DMS79 treated with DMSO at 0.1 percent for 48 hours (cell line): ENCODE measurements at regions not wholly inside any gene's neighbourhood (a gene's known extent, or its start where the extent isn't known, plus 50 kb on each side); places are given as distances from the start of the nearest gene placed in this dataset.
"Not testable (repeated sequence)": the region's sequence is repeated elsewhere in the genome, so short reads cannot be mapped to it uniquely, and the experiment has no call there.

Source experiments
- DNase-seq: peaks from one replicate; lab custom pipeline; 2025; lab: John Stamatoyannopoulos, UW

GRCh38 chr14:58730792-58731464 lies 93.2 kb downstream of the DACT1 start:
- no peak for DNase-seq

DNA sequence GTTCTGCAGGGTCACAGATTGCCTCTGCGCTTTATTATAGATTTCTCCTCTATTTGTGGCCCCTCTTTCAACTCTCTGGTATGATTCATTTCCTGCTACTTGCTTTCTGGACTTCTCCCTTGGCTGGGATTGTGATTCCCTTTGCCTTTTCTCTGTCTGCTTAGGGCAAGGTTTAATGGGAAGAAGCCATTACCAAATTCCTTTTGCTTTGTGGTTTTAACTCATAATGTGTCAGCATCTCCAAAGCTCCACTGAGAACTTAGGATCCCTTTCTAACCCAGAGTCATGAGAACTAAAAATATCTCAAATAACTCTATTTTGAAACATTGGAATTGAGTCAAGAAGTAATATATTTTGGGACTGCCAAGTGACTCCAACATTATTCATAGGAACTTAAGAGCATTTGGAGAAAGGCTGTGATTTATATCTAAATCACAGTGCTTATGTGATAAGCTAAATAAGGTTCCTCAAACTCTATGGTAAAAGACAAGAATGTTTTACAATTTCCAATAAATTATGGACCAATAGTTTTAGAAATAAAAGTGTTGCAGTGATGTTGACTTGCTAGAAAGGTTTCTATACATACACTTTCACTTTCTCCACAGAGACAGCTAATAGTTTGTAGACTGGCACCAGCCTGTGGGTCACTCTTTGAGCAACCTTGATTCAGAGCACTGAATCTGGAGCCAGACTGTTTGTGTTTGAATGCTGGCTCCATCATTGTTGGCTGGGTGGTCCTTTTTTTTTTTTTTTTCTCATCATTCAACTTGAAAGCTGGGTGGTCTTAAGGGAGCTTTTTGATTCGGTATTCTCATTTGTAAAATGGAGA lies 93.9 kb downstream of the DACT1 start:
- DNase-seq = no peak

GRCh38 chr14:58732387-58732786 lies 94.6 kb downstream of the DACT1 start:
- DNase-seq = no peak

GRCh38 chr14:58733451-58734208 lies 95.9 kb downstream of the DACT1 start:
- no peak for DNase-seq

- DNase-seq = no peak
Measured at GRCh38 chr14:58735596-58735995, 97.8 kb downstream of the DACT1 start.

DNA sequence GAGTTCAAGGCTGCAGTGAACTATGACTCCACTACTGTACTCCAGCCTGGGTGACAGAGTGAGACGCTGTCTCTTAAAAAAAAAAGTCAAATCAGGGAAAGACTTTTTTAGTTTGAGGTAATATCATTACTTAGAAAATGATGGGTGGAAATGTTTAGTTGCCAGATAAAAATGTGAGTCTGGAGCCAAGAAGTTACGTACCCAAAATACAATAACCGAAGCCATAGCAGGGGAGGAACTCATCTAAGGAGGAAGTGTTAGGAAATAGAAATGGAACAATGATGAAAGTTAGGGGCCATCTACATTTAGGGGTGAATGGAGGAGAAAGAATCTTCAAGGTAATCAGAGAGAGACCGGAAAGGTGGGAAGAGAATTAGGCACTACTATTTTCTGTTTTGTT lies 98.8 kb downstream of the DACT1 start:
- no peak for DNase-seq

DNA sequence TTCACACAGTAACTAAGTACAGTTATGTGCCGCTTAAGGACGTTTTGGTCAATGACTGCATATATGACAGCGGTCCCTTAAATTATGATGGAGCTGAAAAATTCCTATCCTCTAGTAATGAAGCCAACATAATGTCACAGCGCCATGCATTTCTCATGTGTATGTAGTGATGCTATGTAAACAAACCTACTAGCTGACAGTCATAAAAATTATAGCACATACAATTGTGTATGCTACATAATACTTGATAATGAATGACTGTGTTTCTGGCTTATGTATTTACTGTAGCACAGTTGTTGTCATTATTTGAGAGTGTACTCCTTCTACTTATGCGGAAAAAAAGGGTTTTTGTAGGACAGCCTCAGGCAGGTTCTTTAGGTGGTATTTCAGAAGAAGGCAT lies 99.7 kb downstream of the DACT1 start:
- no peak for DNase-seq

- no peak for DNase-seq
Measured at GRCh38 chr14:58738189-58738836, 100.6 kb downstream of the DACT1 start.

DNA sequence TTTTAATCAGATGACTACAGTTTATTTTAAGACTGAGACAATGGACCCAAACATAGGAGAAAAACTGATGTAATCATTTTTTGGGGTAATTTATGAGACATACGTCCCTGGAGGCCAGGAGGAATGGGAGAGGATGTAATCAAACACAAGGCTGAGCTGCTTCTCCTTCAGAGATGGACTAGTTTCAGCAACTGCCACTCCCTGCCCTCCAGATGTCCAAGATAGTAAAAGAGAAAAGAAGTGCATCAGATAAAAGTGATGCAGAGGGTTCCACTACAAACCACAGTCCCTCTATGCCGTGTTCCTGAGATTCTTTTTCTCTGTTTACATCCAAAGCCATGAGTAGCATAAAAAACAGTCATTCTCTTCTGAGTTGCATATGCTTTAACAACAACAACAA lies 101.1 kb downstream of the DACT1 start:
- DNase-seq = no peak

DNA sequence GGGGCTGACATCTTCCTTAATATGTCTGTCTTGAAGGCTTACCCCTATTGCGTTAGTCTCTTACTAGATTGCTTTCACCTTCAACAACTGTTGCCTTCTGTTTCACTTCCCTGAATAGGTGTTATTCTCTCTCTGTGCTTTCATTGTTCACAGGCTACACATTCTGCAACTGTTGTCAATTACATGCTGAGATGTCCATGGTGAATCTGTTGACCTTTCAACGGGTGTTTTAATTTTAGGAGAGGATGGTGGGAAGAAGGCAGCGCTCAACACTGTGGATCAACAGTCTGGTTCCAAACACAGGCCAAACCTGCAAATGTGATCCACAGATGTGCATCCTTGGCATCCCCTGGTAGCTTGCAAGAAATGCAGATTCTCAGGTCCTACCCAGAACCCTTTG lies 101.9 kb downstream of the DACT1 start:
- DNase-seq = no peak

- DNase-seq = peak; percentile 99
Measured at GRCh38 chr14:58740379-58740935, 102.7 kb downstream of the DACT1 start.

- DNase-seq = no peak
Measured at GRCh38 chr14:58744801-58745394, 107.1 kb downstream of the DACT1 start.

DNA sequence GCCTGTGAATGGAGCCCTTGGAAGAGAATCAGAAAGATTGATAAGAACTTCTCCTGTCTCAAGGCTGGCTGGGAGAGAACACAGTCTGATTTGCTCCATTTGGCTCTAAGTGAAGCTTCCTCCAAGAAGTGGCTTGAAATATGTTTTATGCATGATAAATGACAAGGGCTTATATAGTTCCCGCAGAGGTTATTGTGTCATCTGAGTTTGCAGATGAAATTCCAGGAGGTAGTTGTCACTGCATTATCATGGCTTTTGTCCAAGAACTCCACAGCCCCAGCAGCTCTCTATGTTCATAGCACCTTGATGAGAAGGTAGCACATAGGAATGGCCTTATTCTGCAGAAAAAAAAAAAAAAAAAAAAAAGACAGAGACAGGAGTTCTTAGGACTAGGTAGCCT lies 108.5 kb downstream of the DACT1 start:
- peak; percentile 96 for DNase-seq

- no peak for DNase-seq
Measured at GRCh38 chr14:58746701-58747100, 108.9 kb downstream of the DACT1 start.

DNA sequence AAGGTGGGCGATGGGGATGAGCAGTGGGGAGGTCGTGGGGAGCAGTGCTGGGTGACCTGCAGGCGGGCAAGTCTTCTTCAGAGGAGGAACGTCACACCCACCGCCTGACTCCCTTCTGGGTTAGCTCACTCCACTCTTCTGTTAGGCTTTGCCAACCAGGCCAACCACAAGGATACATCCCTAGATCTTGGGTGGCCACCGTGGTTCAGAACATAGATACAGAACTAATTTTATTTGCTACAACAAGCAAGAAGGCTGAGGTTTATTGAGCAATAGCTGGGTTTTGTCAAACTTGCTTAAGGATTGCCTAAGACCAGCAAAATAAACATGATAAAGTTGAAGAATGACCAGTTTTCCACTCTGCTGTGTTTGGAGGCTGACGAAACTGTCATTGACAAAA lies 109.4 kb downstream of the DACT1 start:
- DNase-seq = no peak

DNA sequence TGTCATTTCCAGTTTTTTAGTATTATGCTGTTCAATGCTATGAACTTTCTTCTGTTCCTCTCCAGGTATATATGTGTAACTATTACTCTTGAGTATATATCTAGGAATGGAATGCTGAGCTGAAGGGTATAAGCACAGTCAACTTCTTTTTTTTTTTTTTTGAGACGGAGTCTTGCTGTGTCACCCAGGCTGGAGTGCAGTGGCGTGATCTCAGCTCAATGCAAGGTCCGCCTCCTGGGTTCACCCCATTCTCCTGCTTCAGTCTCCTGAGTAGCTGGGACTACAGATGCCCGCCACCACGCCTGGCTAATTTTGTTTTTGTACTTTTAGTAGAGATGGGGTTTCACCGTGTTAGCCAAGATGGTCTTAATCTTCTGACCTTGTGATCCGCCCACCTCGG lies 110.5 kb downstream of the DACT1 start:
- DNase-seq = not testable (repeated sequence)

- peak; percentile 100 for DNase-seq
Measured at GRCh38 chr14:58749066-58749669, 111.4 kb downstream of the DACT1 start.

DNA sequence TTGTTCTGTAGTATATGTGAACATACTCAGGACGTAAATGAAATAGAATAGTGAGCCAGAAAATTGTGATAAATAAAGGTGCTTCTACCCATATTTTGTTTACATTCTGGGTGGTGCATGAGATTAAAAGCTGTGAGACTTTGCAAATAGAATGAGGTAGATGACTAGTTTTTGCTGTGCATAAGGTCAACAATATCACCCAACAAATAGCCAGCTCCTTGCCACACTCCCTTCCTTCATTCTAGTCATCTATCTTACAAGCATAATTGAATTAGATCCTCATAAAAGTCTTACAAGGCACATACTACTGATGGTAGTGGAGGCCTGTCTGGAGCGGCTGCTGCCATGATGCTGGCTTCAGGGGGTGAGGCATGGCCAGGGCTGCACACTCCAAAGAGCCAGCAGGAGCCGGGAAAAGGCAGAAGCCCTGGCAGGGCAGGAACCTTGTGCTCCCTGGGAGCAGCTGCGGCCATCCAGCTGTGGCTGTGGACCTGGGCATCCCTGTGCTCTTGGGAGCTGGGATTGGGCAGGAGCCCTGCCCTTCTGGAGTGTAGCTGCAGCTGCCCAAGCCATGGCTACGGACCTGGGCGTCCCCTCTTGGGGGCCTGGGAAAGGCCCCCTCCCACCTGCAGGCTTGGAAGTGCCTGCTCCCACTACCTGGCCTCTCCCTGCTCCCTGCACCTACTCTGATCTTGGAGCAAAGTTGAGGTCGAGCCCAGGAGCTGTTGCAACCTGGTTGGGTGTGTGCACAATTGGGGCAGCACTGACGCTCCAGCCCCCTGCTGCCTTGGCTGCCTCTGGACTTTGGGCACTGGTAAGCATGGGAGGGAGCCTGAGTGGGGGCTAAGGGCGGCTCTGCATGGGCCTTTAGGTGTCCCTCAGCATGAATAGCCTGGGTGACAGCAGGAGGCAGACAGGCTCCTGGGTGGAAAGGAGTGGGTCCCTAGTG lies 112.8 kb downstream of the DACT1 start:
- DNase-seq = no peak

DNA sequence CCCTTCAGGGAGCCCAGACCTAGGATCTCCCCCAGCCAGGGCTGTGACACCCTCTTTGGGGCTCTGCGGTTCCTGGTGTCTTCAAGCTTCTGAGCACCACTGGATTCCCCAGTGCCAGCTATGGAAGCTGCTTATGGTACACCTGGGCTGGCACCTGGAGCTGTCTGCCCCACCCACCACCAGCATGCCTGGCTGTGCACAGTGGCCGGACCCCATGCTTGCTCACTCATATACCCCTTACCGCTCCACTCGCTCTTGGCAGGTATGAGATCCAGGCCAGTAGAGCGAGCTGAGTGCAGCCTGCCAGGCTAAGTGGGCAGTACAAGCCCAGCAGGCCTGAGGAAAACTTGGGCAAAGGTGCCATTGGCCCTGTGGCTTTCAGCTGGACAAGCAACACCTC lies 114.0 kb downstream of the DACT1 start:
- DNase-seq = no peak

- DNase-seq = no peak
Measured at GRCh38 chr14:58752289-58752688, 114.5 kb downstream of the DACT1 start.
